ENCODE measurements at regions not wholly inside any gene's neighbourhood (a gene's known extent, or its start where the extent isn't known, plus 50 kb on each side); places are given as distances from the start of the nearest gene placed in this dataset.

- TF ChIP-seq CTCF (IDR thresholded peaks at IDR 0.05; ENCODE audit: borderline replicate concordance, control extremely low read depth, extremely low read depth, insufficient read depth, missing control alignments) = no peak
- no peak for DNase-seq (ENCODE audit: low spot score)
- in situ Hi-C loops (cut with MboI; ENCODE audit: low sequenced_read_pairs, unreplicated experiment) = no loop called here
Measured at GRCh38 chr2:12347066-12347493, 369.7 kb upstream of the TRIB2 start.

GRCh38 chr2:12348216-12348615, 368.5 kb upstream of the TRIB2 start:
- in situ Hi-C loops (cut with MboI; ENCODE audit: low sequenced_read_pairs, unreplicated experiment) = no loop called here
- TF ChIP-seq CTCF (IDR thresholded peaks at IDR 0.05; ENCODE audit: borderline replicate concordance, control extremely low read depth, extremely low read depth, insufficient read depth, missing control alignments) = no peak
- no peak for DNase-seq (ENCODE audit: low spot score)

GRCh38 chr2:12350821-12351220, 365.9 kb upstream of the TRIB2 start:
- no peak for DNase-seq (ENCODE audit: low spot score)
- in situ Hi-C loops (cut with MboI; ENCODE audit: low sequenced_read_pairs, unreplicated experiment) = no loop called here
- no peak for TF ChIP-seq CTCF (IDR thresholded peaks at IDR 0.05; ENCODE audit: borderline replicate concordance, control extremely low read depth, extremely low read depth, insufficient read depth, missing control alignments)

GRCh38 chr2:12352889-12353288, 363.8 kb upstream of the TRIB2 start:
- DNase-seq (ENCODE audit: low spot score) = no peak
- in situ Hi-C loops (cut with MboI; ENCODE audit: low sequenced_read_pairs, unreplicated experiment) = no loop called here
- no peak for TF ChIP-seq CTCF (IDR thresholded peaks at IDR 0.05; ENCODE audit: borderline replicate concordance, control extremely low read depth, extremely low read depth, insufficient read depth, missing control alignments)

GRCh38 chr2:12361506-12361905, 355.2 kb upstream of the TRIB2 start:
- DNase-seq (ENCODE audit: low spot score) = no peak
- TF ChIP-seq CTCF (IDR thresholded peaks at IDR 0.05; ENCODE audit: borderline replicate concordance, control extremely low read depth, extremely low read depth, insufficient read depth, missing control alignments) = no peak
- in situ Hi-C loops (cut with MboI; ENCODE audit: low sequenced_read_pairs, unreplicated experiment) = no loop called here

GRCh38 chr2:12363138-12363537, 353.6 kb upstream of the TRIB2 start:
- TF ChIP-seq CTCF (IDR thresholded peaks at IDR 0.05; ENCODE audit: borderline replicate concordance, control extremely low read depth, extremely low read depth, insufficient read depth, missing control alignments) = no peak
- in situ Hi-C loops (cut with MboI; ENCODE audit: low sequenced_read_pairs, unreplicated experiment) = no loop called here
- no peak for DNase-seq (ENCODE audit: low spot score)

- TF ChIP-seq CTCF (IDR thresholded peaks at IDR 0.05; ENCODE audit: borderline replicate concordance, control extremely low read depth, extremely low read depth, insufficient read depth, missing control alignments) = no peak
- in situ Hi-C loops (cut with MboI; ENCODE audit: low sequenced_read_pairs, unreplicated experiment) = no loop called here
- no peak for DNase-seq (ENCODE audit: low spot score)
Measured at GRCh38 chr2:12363569-12363968, 353.2 kb upstream of the TRIB2 start.

All from GM13976 (cell line).